K562 (cell line): ENCODE measurements at regions not wholly inside any gene's neighbourhood (a gene's known extent, or its start where the extent isn't known, plus 50 kb on each side); places are given as distances from the start of the nearest gene placed in this dataset.

ENCODE experiments used
- CEBPG ChIP-seq, 3 experiments: fragments of 200-800 bp in 1 of 3; sonication (Bioruptor generic) in 1 of 3; sonication (generic) in 1 of 3; formaldehyde crosslinking in 1 of 3; IDR thresholded peaks in 2 of 3; conservative IDR thresholded peaks in 1 of 3; 2 replicates each; pipeline versions ENCODE4 v1.6.1 to v1.8.0; 2016 to 2022; ENCODE audit warnings: missing compliant biosample characterization in 2 of 3, missing genetic modification characterization in 2 of 3, mild to moderate bottlenecking in 1 of 3, missing genetic modification reagents in 1 of 3
- DPF2 ChIP-seq: fragments of 450-650 bp; IDR thresholded peaks from 2 replicates; pipeline ENCODE4 v1.6.1; 2016
- HMG20B ChIP-seq: fragments of 250-450 bp; sonication (Bioruptor Pico); IDR thresholded peaks from 2 replicates; pipeline ENCODE4 v1.5.0; 2021; ENCODE audit warnings: mild to moderate bottlenecking
- IFI16 ChIP-seq: fragments of 250-450 bp; sonication (Bioruptor Pico); IDR thresholded peaks from 2 replicates; pipeline ENCODE4 v2.1.2; 2022; ENCODE audit warnings: mild to moderate bottlenecking, inconsistent platforms
- KLF10 ChIP-seq: fragments of 250-450 bp; sonication (Bioruptor Pico); IDR thresholded peaks from 2 replicates; pipeline ENCODE4 v1.6.1; 2021; ENCODE audit warnings: matching md5 sums
- LEF1 ChIP-seq: fragments of 450-650 bp; IDR thresholded peaks from 2 replicates; pipeline ENCODE4 v1.6.1; 2016; ENCODE audit warnings: mild to moderate bottlenecking
- MGA ChIP-seq: fragments of 450-650 bp; IDR thresholded peaks from 2 replicates; pipeline ENCODE4 v1.6.1; 2016; ENCODE audit warnings: mild to moderate bottlenecking, moderate library complexity
- MTA2 ChIP-seq: fragments of 450-650 bp; IDR thresholded peaks from 2 replicates; pipeline ENCODE4 v1.6.1; 2016; ENCODE audit warnings: low read depth
- NEUROD1 ChIP-seq: fragments of 150-350 bp; IDR thresholded peaks from 2 replicates; pipeline ENCODE4 v1.6.1; 2014; ENCODE audit warnings: borderline replicate concordance, low read length, low read depth; ENCODE audit not compliant: partially characterized antibody
- RBM14 ChIP-seq: fragments of 200-400 bp; formaldehyde crosslinking; IDR thresholded peaks from 2 replicates; pipeline ENCODE4 v1.6.1; 2018; ENCODE audit warnings: low read depth, mild to moderate bottlenecking, low read length, moderate library complexity, borderline replicate concordance; ENCODE audit not compliant: insufficient read depth
- TCF3 ChIP-seq: sonication (generic); formaldehyde crosslinking; IDR thresholded peaks from 2 replicates; pipeline ENCODE4 v1.4.0; 2020; ENCODE audit warnings: mild to moderate bottlenecking, missing genetic modification reagents
- TCFL5 ChIP-seq: fragments of 250-450 bp; sonication (Bioruptor Pico); conservative IDR thresholded peaks from 2 replicates; pipeline ENCODE4 v1.6.1; 2021; ENCODE audit warnings: mild to moderate bottlenecking, moderate library complexity, matching md5 sums
- THRA ChIP-seq: fragments of 450-650 bp; IDR thresholded peaks from 2 replicates; pipeline ENCODE4 v1.6.1; 2017; ENCODE audit warnings: mild to moderate bottlenecking, moderate library complexity
- ZBTB1 ChIP-seq: sonication (generic); formaldehyde crosslinking; IDR thresholded peaks from 2 replicates; pipeline ENCODE4 v1.8.1; 2023; ENCODE audit warnings: missing genetic modification reagents, low read depth, mild to moderate bottlenecking, borderline replicate concordance
- ZNF134 ChIP-seq: fragments of 250-450 bp; sonication (Bioruptor Pico); conservative IDR thresholded peaks from 2 replicates; pipeline ENCODE4 v1.4.0; 2020
- ZNF217 ChIP-seq: sonication (generic); formaldehyde crosslinking; IDR thresholded peaks from 2 replicates; pipeline ENCODE4 v1.8.0; 2022; ENCODE audit warnings: mild to moderate bottlenecking, missing genetic modification reagents

- TF ChIP-seq MGA (peak; percentile 98), KLF10 (no peak), CEBPG (CRISPR knock-in tag; IDR thresholded peaks at IDR 0.05) (no peak), CEBPG (tag; conservative IDR thresholded peaks at IDR 0.05 in 1 of 2, IDR thresholded peaks at IDR 0.05 in 1 of 2) (peak in 1 of 2 experiments; percentile 34; a peak in 1 of 4 replicates), RBM14 (no peak), THRA (no peak), ZNF217 (CRISPR knock-in tag) (no peak), DPF2 (no peak; the same call in 1 of the 2 replicates), LEF1 (no peak; the same call in none of the 2 replicates), TCFL5 (CRISPR knock-in tag) (no peak), IFI16 (CRISPR knock-in tag) (no peak), NEUROD1 (peak; percentile 13), MTA2 (no peak), ZNF134 (CRISPR knock-in tag) (no peak), HMG20B (CRISPR knock-in tag) (no peak), ZBTB1 (CRISPR knock-in tag) (peak; percentile 25; the same call in 1 of the 2 replicates), TCF3 (CRISPR knock-in tag) (peak; percentile 73)
These were observed 613.4 kb downstream of the MCTP2 start (continued) for GRCh38 chr15:94844538-94845389.
